ENCODE measurements at regions not wholly inside any gene's neighbourhood (a gene's known extent, or its start where the extent isn't known, plus 50 kb on each side); places are given as distances from the start of the nearest gene placed in this dataset.

DNA sequence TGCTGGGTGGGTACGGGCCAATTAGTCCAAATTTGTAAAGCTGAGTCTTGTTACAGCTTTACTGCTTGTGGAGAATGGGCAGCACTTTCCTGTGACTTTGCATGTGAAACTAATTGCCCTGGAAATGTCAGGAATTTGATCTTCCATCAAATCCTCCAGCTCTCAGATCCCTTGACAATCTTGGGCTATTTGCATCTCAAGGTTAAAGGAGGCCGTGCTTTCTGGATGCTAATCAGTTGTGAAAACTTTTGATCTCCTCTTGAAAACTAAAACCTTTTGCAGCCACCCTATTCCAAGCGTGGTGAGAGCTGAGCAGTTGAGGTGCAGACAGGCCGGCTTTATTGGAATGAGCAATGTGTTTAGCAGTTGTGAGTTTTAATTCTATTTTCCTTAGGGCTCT is 68.0 kb upstream of the CLINT1 start:
- no peak for TF ChIP-seq POLR2A (IDR thresholded peaks at IDR 0.05)
- TF ChIP-seq, protein P1, sequence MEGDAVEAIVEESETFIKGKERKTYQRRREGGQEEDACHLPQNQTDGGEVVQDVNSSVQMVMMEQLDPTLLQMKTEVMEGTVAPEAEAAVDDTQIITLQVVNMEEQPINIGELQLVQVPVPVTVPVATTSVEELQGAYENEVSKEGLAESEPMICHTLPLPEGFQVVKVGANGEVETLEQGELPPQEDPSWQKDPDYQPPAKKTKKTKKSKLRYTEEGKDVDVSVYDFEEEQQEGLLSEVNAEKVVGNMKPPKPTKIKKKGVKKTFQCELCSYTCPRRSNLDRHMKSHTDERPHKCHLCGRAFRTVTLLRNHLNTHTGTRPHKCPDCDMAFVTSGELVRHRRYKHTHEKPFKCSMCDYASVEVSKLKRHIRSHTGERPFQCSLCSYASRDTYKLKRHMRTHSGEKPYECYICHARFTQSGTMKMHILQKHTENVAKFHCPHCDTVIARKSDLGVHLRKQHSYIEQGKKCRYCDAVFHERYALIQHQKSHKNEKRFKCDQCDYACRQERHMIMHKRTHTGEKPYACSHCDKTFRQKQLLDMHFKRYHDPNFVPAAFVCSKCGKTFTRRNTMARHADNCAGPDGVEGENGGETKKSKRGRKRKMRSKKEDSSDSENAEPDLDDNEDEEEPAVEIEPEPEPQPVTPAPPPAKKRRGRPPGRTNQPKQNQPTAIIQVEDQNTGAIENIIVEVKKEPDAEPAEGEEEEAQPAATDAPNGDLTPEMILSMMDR (IDR thresholded peaks at IDR 0.05), result no peak

All from thyroid gland (tissue), 4 donors.